ENCODE measurements at regions not wholly inside any gene's neighbourhood (a gene's known extent, or its start where the extent isn't known, plus 50 kb on each side); places are given as distances from the start of the nearest gene placed in this dataset.

DNA sequence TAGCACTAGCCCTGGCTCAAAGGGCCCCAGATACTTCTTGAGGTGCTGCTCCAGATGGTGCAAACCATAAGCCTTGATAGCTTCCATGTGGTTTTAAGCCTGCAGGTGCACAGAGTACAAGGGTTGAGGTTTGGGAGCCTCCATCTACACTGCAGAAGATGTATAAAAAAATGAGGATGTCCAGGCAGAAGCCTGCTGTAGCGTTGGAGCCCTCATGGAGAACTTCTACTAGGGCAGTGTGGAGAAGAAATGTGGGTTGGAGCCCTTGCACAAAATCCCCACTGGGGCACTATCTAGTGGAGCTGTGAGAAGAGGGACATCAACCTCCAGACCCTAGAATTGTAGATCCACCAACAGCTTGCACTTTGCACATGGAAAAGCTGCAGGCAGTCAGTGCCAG, 231.9 kb downstream of the CHIC2 start:
- H3K4me3 ChIP-seq (ENCODE audit: low read depth, low read length): no peak overlapping the region
- DNase-seq (ENCODE audit: low read depth): no peak
- TF ChIP-seq, protein P1, sequence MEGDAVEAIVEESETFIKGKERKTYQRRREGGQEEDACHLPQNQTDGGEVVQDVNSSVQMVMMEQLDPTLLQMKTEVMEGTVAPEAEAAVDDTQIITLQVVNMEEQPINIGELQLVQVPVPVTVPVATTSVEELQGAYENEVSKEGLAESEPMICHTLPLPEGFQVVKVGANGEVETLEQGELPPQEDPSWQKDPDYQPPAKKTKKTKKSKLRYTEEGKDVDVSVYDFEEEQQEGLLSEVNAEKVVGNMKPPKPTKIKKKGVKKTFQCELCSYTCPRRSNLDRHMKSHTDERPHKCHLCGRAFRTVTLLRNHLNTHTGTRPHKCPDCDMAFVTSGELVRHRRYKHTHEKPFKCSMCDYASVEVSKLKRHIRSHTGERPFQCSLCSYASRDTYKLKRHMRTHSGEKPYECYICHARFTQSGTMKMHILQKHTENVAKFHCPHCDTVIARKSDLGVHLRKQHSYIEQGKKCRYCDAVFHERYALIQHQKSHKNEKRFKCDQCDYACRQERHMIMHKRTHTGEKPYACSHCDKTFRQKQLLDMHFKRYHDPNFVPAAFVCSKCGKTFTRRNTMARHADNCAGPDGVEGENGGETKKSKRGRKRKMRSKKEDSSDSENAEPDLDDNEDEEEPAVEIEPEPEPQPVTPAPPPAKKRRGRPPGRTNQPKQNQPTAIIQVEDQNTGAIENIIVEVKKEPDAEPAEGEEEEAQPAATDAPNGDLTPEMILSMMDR (IDR thresholded peaks at IDR 0.05; ENCODE audit: low read depth, low read length, missing control alignments): no peak

DNA sequence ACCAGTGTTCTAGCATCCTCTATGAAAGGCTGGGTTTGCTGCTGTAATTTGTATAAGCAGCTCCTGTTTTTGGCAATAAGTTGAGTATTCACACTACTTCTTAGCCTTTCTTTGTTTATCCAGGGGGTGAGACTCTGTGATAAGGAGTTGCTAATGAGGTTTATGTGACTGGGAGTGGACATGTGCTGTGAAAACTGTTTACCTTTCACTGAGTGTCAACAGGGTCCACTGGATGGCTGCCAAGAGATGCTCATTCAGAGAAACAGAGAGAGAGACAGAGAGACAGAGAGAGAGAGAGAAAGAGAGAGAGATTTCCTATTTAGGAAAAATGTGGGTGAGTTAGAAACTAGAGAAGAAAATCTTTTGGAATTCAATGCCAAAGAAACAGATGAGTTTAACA, 233.9 kb downstream of the CHIC2 start:
- no peak for DNase-seq (ENCODE audit: low read depth)
- TF ChIP-seq, protein P1 (IDR thresholded peaks at IDR 0.05; ENCODE audit: low read depth, low read length, missing control alignments): no peak
- H3K4me3 ChIP-seq (ENCODE audit: low read depth, low read length): no peak overlapping the region

DNA sequence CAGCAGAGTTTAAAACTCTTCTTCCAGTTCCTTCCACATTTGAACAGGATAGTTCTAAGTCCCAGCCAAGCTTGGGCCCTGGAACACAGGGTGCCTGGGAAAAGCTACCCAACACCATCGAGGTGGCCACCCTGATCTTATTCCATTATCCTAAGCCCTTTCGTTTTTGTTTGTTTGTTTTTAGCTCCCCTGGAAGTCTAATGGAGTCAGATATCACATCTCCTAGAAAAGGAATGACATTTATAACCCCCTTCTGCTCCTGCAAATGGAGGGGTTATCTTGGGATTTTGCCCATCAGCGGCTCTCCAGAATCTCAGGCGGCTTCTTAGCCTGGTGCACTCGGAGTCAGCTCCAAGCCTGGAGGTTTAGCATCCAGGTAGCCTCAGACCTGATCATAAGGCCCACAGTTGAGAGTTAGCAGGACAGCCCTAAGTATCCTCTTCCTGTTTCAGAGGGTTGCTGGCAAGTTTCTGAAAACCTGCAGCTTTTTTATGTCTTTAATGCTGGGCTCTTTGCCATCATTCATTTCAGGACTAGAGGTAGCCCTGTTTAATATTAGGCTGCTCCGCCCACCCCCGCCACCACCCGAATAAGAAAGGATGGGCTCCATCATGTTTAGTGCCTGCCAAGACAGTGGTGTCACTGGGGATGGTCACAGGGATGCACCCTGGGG, 230.0 kb upstream of the LNX1 start:
- TF ChIP-seq, protein P1 (IDR thresholded peaks at IDR 0.05; ENCODE audit: low read depth, low read length, missing control alignments): no peak
- DNase-seq (ENCODE audit: low read depth): no peak
- H3K4me3 ChIP-seq (ENCODE audit: low read depth, low read length): no peak overlapping the region

DNA sequence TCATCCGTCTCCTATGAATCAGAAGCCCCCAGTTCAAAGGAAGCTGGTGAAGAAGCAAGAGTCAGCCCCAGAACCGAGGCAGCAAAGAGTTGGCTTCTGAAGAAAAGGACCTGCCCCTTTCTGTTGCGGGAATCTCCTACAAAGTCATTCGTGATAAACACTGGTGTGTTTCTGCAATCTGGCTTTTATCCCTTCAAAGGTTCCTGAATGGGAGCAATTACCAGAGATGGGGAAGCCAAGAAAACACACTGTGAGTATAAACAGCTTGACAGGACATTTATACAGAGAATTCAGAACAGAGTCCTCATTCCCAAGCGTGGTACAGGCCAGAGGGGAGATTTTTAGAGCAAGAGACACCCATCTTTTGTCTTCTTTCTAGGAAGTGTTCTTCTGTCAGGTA, 226.8 kb upstream of the LNX1 start:
- TF ChIP-seq, protein P1 (IDR thresholded peaks at IDR 0.05; ENCODE audit: low read depth, low read length, missing control alignments): no peak
- no peak for DNase-seq (ENCODE audit: low read depth)
- no peak overlapping the region for H3K4me3 ChIP-seq (ENCODE audit: low read depth, low read length)

DNA sequence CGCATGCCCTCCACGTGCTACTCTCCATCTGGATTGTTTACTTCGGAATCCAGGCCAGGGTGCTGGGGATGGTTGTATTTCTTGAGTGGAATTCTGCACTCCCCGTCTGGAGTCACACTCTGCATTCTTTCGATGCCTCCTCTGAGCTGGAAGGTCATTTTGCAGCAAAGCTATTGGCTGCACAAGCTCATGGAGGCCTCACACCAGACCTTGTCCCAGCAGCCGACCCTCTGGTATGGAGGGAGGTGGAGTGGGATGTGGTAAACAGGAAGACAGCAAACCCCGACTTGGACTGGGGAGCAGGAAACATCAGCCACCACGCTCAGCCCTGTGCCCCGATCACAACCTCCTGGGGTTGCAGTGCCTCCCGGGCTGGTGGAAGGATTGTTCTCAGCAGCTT, 225.3 kb upstream of the LNX1 start:
- TF ChIP-seq, protein P1 (IDR thresholded peaks at IDR 0.05; ENCODE audit: low read depth, low read length, missing control alignments): no peak
- no peak overlapping the region for H3K4me3 ChIP-seq (ENCODE audit: low read depth, low read length)
- no peak for DNase-seq (ENCODE audit: low read depth)

DNA sequence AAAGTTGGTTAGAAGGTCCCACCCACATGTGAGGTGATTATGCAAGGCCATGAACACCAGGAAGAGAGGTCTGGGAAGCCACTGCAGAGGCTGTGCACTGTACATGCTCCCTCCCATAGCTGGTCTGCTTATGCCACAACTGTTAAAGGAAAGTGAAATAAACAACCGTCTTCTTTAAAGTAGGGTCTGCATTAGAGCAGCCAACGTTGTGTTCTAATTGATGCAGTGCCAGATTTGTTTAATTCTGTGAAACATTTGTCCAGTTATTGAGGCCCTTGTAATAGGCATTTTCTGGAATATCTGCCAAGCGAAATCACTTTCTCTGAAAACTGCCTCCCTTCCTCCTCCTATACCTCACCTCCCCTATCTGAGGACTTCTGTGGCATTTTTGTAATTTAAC, 224.0 kb upstream of the LNX1 start:
- no peak overlapping the region for H3K4me3 ChIP-seq (ENCODE audit: low read depth, low read length)
- TF ChIP-seq, protein P1 (IDR thresholded peaks at IDR 0.05; ENCODE audit: low read depth, low read length, missing control alignments): no peak
- no peak for DNase-seq (ENCODE audit: low read depth)

DNA sequence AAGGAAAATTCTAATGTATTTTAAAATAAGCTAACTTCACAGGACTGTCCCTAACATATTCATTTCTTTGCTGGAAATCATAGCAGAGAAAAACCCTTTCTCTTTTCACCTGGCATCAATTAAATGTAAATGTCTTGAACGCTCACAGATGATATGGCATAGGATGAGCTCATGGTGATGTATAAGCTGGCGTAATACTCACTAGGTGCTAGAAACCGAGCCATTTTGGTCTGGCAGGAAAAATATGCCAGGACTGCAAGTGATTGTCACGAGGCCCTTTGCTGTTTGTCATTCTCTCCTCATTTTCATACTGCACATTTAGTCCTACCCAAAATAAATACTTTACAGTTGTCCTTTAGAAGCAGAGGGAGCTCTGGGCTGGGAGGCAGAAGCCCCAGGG, 222.7 kb upstream of the LNX1 start:
- no peak overlapping the region for H3K4me3 ChIP-seq (ENCODE audit: low read depth, low read length)
- TF ChIP-seq, protein P1 (IDR thresholded peaks at IDR 0.05; ENCODE audit: low read depth, low read length, missing control alignments): no peak
- no peak for DNase-seq (ENCODE audit: low read depth)
